Spleen (tissue), 11 donors: ENCODE measurements at regions not wholly inside any gene's neighbourhood (a gene's known extent, or its start where the extent isn't known, plus 50 kb on each side); places are given as distances from the start of the nearest gene placed in this dataset.
"Not testable (repeated sequence)": the region's sequence is repeated elsewhere in the genome, so short reads cannot be mapped to it uniquely, and the experiment has no call there.

Source experiments
- DNase-seq: peaks from one replicate; pipeline ENCODE4 v3.0.0-alpha.2; 2020
- H3K27ac ChIP-seq, 8 donors: fragments of 200-600 bp; sonication (generic) in 7 of 8; 1 replicate in 4 of 8; 2 replicates in 4 of 8; pipeline versions ENCODE4 v1.5.0 to v1.8.0; 2016 to 2021; ENCODE audit warnings: inconsistent platforms in 4 of 8, mild to moderate bottlenecking in 4 of 8, moderate library complexity in 1 of 8
- H3K27me3 ChIP-seq, 7 donors: fragments of 200-600 bp; sonication (generic) in 6 of 7; replicated peaks in 1 of 7; 1 replicate in 4 of 7; 2 replicates in 3 of 7; pipeline versions ENCODE4 v1.5.0 to v1.8.0; 2016 to 2021; ENCODE audit warnings: inconsistent platforms in 3 of 7, mild to moderate bottlenecking in 1 of 7
- H3K36me3 ChIP-seq, 6 donors: fragments of 200-600 bp; sonication (generic) in 5 of 6; 1 replicate in 4 of 6; 2 replicates in 2 of 6; pipeline versions ENCODE4 v1.5.0 to v1.8.0; 2016 to 2021; ENCODE audit warnings: inconsistent platforms in 2 of 6
- H3K4me1 ChIP-seq, 6 donors: fragments of 200-600 bp; sonication (generic) in 5 of 6; 1 replicate in 3 of 6; 2 replicates in 3 of 6; pipeline versions ENCODE4 v1.5.0 to v1.8.0; 2016 to 2021; ENCODE audit warnings: inconsistent platforms in 3 of 6
- H3K4me3 ChIP-seq, 8 donors: fragments of 200-600 bp; sonication (generic) in 7 of 8; 1 replicate in 4 of 8; 2 replicates in 4 of 8; pipeline versions ENCODE4 v1.5.0 to v1.8.0; 2016 to 2021; ENCODE audit warnings: inconsistent platforms in 4 of 8, mild to moderate bottlenecking in 4 of 8, moderate library complexity in 2 of 8
- H3K9me3 ChIP-seq, 8 donors: fragments of 200-600 bp; sonication (generic) in 7 of 8; 1 replicate in 4 of 8; 2 replicates in 4 of 8; pipeline versions ENCODE4 v1.5.0 to v1.8.0; 2016 to 2021; ENCODE audit warnings: inconsistent platforms in 4 of 8
- POLR2A ChIP-seq, 3 donors: fragments of 450-650 bp; IDR thresholded peaks; one replicate each; pipeline ENCODE4 v1.5.1; 2017; ENCODE audit warnings: antibody characterized with exemption in 3 of 3, mild to moderate bottlenecking in 1 of 3
- POLR2AphosphoS5 ChIP-seq, 3 donors: sonication (generic); formaldehyde crosslinking; IDR thresholded peaks; one replicate each; pipeline ENCODE4 v1.5.1; 2017; ENCODE audit warnings: antibody characterized with exemption in 3 of 3
- WGBS, 5 donors: extraction: QIAGEN DNeasy Blood & Tissue Kit in 3 of 5; methylation state at CpG; one replicate each; pipeline versions ENCODE4 v1.1.5 to v1.1.7; 2013 to 2018; 5-methylcytosine and 5-hydroxymethylcytosine counted together
- intact Hi-C: fragments of 100-400 bp; cut with DNase I; formaldehyde crosslinking; loops from one replicate; pipeline ENCODE4 v1.15.0; 2023; ENCODE audit warnings: low total_unique reads
- TF ChIP-seq, protein P1 (sequence below), 11 experiments: fragments of 200-600 bp in 7 of 11; fragments of 450-650 bp in 4 of 11; sonication (generic) in 4 of 11; IDR thresholded peaks in 8 of 11; conservative IDR thresholded peaks in 3 of 11; 1 replicate in 7 of 11; 2 replicates in 4 of 11; pipeline versions ENCODE4 v1.4.0 to v1.8.0; 2016 to 2021; ENCODE audit warnings: antibody characterized with exemption in 11 of 11, inconsistent platforms in 4 of 11, mild to moderate bottlenecking in 1 of 11
- donor health status: healthy with polysubstance abuse.
- donor health status: DM: no; HTN: no; CAD: no; lungs with moderate emphysema.
- donor health status: DM: no; HTN: no; CAD: no.
- donor health status: Bipolar disorder and iron deficiency.
- donor health status: healthy.
- donor health status: DM: no; HTN: no; CAD: no.
- donor health status: DM: yes; HTN: yes; CAD: no.

DNA sequence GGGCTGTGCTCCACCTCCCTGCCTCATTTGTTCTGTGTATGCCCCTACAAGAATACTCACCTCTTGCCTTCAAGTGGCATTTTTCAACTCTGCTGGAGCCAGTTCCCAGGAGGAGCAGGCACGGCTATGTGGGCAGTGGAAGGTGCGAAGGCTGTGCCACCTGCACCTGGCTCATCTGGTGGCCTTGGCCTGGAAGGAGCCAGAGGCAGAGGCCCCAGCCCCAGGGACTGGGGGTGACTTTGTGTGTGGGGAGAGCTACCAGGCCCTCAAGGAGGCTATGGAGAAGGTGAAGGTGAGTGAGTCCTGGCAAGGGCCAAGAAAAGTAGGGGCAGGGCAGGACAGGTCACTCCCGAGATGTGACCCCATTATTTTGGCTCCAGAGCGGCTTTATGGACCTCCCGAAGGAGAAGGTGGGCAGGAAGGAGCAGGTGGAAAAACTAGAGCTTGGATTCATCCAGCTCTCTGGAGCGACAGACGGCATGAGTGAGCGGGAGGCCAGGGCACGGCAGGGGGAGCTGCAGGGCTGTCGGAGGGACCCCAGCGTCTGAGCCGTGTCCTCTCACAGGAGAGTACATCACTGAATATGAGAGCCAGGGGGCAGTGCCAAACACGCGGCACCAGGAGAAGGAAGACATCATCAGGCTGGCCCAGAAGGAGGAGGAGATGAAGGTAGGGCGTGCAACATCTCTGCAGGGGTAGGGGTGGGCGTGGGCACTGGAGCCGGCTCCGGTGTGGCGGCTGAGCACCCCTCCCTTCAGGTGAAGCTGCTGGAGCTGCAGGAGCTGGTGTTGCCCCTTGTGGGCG lies 57.3 kb upstream of the UBE2Q2 start:
- intact Hi-C loops = no loop called here
- Histone ChIP-seq H3K4me1 (no peaks in the 10 kb centered on the region), H3K4me3 (no peak overlapping the region), H3K27ac (no peak overlapping the region), H3K36me3 (no peaks in the 10 kb centered on the region), H3K27me3 (peaks cover 0 to 16% (median 0%) of the 10 kb centered on the region in 7 donors), H3K9me3 (no peaks in the 10 kb centered on the region)
- WGBS, 5 donors = 55 to 70% (median 63%) methylated on average over 17 to 20 of the region's 20 CpGs
- TF ChIP-seq, protein P1, sequence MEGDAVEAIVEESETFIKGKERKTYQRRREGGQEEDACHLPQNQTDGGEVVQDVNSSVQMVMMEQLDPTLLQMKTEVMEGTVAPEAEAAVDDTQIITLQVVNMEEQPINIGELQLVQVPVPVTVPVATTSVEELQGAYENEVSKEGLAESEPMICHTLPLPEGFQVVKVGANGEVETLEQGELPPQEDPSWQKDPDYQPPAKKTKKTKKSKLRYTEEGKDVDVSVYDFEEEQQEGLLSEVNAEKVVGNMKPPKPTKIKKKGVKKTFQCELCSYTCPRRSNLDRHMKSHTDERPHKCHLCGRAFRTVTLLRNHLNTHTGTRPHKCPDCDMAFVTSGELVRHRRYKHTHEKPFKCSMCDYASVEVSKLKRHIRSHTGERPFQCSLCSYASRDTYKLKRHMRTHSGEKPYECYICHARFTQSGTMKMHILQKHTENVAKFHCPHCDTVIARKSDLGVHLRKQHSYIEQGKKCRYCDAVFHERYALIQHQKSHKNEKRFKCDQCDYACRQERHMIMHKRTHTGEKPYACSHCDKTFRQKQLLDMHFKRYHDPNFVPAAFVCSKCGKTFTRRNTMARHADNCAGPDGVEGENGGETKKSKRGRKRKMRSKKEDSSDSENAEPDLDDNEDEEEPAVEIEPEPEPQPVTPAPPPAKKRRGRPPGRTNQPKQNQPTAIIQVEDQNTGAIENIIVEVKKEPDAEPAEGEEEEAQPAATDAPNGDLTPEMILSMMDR (IDR thresholded peaks at IDR 0.05 in 8 of 11, conservative IDR thresholded peaks at IDR 0.05 in 3 of 11) = no peak
- TF ChIP-seq POLR2AphosphoS5 (IDR thresholded peaks at IDR 0.05) (no peak), POLR2A (IDR thresholded peaks at IDR 0.05) (no peak)
- no peak for DNase-seq

DNA sequence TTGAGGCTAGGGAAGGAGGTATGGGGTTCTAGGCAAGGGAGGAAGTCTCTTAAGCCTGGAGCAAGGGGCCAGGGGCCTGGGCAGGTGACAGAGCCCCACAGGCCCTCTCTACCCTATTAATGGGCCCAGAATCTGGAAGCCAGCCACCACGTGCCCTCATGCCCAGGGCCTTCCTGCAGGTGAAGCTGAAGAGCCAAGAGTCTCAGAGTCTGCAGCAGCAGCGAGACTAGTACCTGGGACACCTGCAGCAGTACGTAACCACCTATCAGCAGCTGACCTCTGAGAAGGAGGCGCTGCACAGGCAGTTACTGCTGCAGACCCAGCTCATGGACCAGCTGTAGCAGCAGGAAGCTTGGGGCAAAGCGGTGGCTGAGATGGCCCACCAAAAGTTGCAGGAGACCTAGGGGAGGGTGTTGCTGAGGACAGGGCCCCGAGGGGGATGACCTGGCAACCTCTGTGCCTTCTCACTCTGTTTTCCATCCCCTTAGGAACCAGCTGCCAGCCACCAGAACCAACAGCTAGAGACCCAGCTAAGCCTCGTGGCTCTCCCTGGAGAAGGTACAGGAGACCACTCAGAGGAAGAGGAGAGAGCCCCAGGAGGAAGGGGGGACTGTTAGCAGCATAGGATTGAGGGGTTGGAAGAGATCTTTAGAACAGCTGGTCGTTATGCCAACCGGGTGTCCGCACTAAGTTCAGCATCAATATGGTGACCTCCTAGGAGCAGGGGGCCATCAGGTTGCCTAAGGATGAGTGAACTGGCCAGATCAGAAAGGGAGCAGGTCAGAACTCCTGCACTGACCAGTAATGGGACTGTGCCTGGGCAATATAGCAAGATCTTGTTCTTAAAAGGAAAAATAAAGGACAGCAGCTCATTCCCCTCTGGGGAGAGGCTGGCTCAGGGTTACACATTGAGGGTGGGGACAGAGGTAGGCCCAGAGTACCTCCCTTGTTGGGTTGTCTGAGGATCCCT lies 58.5 kb upstream of the UBE2Q2 start:
- H3K27ac ChIP-seq, H3K4me3 ChIP-seq, H3K9me3 ChIP-seq, H3K36me3 ChIP-seq, intact Hi-C loops, H3K4me1 ChIP-seq: not testable (repeated sequence)
- H3K27me3 ChIP-seq = peaks cover 0 to 16% (median 0%) of the 10 kb centered on the region in 7 donors
- DNase-seq = peak; percentile 66
- 74 to 92% (median 85%) methylated on average over 7 to 10 of the region's 10 CpGs for WGBS, 5 donors

DNA sequence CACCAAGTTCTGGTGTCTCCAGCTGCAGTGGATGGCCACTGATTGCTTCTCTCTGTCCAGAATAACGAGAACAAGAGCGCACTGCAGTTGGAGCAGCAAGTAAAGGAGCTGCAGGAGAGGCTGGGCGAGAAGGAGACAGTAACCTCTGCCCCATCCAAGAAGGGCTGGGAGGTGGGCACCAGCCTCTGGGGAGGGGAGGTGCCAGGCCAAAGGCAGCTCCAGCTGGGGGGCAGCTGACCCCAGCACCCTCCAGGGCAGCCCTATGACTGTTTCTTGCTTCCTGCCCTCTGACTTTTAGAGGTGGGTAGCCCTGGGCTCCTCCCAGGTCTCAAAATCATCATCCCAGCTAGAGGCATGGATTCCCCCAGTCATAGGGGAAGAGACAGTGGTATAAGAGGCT lies 59.7 kb upstream of the UBE2Q2 start:
- intact Hi-C loops, H3K4me3 ChIP-seq, H3K36me3 ChIP-seq, H3K4me1 ChIP-seq, H3K9me3 ChIP-seq, H3K27ac ChIP-seq: not testable (repeated sequence)
- DNase-seq = peak; percentile 48
- WGBS, 5 donors = 72 to 90% (median 88%) methylated on average over 3 of the region's 3 CpGs
- H3K27me3 ChIP-seq = peaks cover 0 to 16% (median 0%) of the 10 kb centered on the region in 7 donors

DNA sequence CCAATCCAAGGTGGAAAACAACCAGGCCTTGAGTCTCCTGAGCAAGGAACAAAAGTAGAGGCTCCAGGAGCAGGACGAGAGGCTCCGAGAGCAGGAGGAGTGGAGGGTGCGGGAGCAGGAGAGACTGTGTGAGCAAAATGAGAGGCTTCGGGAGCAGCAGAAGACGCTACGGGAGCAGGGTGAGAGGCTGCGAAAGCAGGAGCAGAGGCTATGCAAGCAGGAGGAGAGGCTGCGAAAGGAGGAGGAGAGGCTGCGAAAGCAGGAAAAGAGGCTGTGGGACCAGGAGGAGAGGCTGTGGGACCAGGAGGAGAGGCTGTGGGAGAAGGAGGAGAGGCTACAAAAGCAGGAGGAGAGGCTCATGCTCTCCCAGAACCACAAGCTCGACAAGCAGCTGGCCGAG lies 60.3 kb upstream of the UBE2Q2 start:
- DNase-seq = no peak
- TF ChIP-seq POLR2AphosphoS5 (IDR thresholded peaks at IDR 0.05) (no peak), POLR2A (IDR thresholded peaks at IDR 0.05) (no peak)
- TF ChIP-seq, protein P1 (IDR thresholded peaks at IDR 0.05 in 8 of 11, conservative IDR thresholded peaks at IDR 0.05 in 3 of 11) = no peak
- no peak overlapping the region for H3K27ac ChIP-seq
- no peak overlapping the region for H3K4me3 ChIP-seq
- intact Hi-C loops = no loop called here
- H3K27me3 ChIP-seq = peaks cover 0 to 16% (median 0%) of the 10 kb centered on the region in 7 donors
- no peaks in the 10 kb centered on the region for H3K36me3 ChIP-seq
- H3K9me3 ChIP-seq = no peaks in the 10 kb centered on the region
- no peaks in the 10 kb centered on the region for H3K4me1 ChIP-seq
- WGBS, 5 donors = 81 to 90% (median 88%) methylated on average over 11 of the region's 11 CpGs

DNA sequence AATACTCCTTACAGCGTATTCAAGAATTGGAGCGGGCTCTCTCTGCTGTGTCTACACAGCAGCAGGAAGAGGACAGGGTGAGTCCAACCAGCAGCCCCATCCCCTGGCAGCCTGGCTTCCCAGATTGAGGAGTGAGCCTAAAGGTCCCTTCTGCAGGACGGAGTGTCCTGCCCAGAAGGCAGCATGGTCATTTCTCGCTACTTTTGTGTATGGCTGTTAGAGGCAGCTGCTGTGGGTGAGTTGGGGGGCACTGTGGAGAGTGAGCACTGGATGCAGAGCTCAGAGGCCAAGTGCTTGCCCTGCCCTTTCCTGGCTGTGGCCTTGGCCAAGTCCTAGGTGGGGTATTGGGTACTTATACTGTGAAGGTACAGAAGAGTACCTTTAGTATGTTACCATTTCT lies 62.3 kb upstream of the UBE2Q2 start:
- H3K36me3 ChIP-seq, DNase-seq, intact Hi-C loops, H3K9me3 ChIP-seq, H3K27me3 ChIP-seq, H3K4me1 ChIP-seq, H3K27ac ChIP-seq, H3K4me3 ChIP-seq: not testable (repeated sequence)
- WGBS, 5 donors = 91 to 95% (median 93%) methylated on average over 4 of the region's 4 CpGs
